Brain microvascular endothelial cell (primary cell): ENCODE measurements at regions not wholly inside any gene's neighbourhood (a gene's known extent, or its start where the extent isn't known, plus 50 kb on each side); places are given as distances from the start of the nearest gene placed in this dataset.
"Not testable (repeated sequence)": the region's sequence is repeated elsewhere in the genome, so short reads cannot be mapped to it uniquely, and the experiment has no call there.

ENCODE experiments used
- DNase-seq: peaks from one replicate; pipeline ENCODE4 v3.0.0-alpha.2; 2020
- H3K27ac ChIP-seq: fragments of 250-450 bp; sonication (Bioruptor Pico); 2 replicates; pipeline ENCODE4 v1.5.1; 2020; ENCODE audit warnings: mild to moderate bottlenecking, moderate library complexity
- H3K27me3 ChIP-seq: fragments of 250-450 bp; sonication (Bioruptor Pico); replicated peaks from 2 replicates; pipeline ENCODE4 v1.5.1; 2020; ENCODE audit warnings: mild to moderate bottlenecking
- H3K36me3 ChIP-seq: fragments of 250-450 bp; sonication (Bioruptor Pico); replicated peaks from 2 replicates; pipeline ENCODE4 v1.5.1; 2020; ENCODE audit warnings: mild to moderate bottlenecking
- H3K4me3 ChIP-seq: 2 replicates; pipeline ENCODE4 v1.5.1; 2011; ENCODE audit warnings: low read depth, mild to moderate bottlenecking, control low read depth, low read length, moderate library complexity
- in situ Hi-C: cut with HindIII; loops from 2 replicates; pipeline ENCODE4 v1.10.0; 2017; ENCODE audit warnings: low sequenced_read_pairs, low pct_ligation_motif_present
- TF ChIP-seq, protein P1 (sequence below): IDR thresholded peaks from 2 replicates; pipeline ENCODE4 v1.5.1; 2011; ENCODE audit warnings: low read depth, mild to moderate bottlenecking, moderate library complexity, low read length, control low read depth, inconsistent platforms; ENCODE audit errors: missing control alignments

DNA sequence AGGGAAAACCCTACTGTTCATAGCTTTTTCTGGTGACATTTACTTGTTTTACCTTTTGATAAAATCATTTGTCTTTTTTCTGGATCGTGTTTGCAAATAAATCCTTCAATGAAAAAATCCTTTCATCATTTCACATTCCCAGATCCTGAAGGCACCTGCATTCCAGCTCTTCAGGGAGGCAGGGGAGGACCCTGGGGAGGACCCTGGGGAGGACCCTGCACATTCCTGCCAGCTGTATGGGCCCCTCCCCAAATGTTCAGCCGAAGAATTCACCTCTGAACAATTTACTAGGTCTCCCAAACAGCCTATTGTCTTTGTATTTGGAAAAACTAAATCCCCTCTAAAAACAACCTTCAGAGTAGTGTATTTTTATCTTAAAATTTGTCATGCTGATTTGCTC is 558.4 kb upstream of the ID2 start:
- TF ChIP-seq, protein P1, sequence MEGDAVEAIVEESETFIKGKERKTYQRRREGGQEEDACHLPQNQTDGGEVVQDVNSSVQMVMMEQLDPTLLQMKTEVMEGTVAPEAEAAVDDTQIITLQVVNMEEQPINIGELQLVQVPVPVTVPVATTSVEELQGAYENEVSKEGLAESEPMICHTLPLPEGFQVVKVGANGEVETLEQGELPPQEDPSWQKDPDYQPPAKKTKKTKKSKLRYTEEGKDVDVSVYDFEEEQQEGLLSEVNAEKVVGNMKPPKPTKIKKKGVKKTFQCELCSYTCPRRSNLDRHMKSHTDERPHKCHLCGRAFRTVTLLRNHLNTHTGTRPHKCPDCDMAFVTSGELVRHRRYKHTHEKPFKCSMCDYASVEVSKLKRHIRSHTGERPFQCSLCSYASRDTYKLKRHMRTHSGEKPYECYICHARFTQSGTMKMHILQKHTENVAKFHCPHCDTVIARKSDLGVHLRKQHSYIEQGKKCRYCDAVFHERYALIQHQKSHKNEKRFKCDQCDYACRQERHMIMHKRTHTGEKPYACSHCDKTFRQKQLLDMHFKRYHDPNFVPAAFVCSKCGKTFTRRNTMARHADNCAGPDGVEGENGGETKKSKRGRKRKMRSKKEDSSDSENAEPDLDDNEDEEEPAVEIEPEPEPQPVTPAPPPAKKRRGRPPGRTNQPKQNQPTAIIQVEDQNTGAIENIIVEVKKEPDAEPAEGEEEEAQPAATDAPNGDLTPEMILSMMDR, result no peak
- DNase-seq, result no peak
- Histone ChIP-seq H3K36me3 (no peaks in the 10 kb centered on the region), H3K27me3 (no peaks in the 10 kb centered on the region), H3K4me3 (no peak overlapping the region), H3K27ac (no peak overlapping the region)
- in situ Hi-C loops, result no loop called here

DNA sequence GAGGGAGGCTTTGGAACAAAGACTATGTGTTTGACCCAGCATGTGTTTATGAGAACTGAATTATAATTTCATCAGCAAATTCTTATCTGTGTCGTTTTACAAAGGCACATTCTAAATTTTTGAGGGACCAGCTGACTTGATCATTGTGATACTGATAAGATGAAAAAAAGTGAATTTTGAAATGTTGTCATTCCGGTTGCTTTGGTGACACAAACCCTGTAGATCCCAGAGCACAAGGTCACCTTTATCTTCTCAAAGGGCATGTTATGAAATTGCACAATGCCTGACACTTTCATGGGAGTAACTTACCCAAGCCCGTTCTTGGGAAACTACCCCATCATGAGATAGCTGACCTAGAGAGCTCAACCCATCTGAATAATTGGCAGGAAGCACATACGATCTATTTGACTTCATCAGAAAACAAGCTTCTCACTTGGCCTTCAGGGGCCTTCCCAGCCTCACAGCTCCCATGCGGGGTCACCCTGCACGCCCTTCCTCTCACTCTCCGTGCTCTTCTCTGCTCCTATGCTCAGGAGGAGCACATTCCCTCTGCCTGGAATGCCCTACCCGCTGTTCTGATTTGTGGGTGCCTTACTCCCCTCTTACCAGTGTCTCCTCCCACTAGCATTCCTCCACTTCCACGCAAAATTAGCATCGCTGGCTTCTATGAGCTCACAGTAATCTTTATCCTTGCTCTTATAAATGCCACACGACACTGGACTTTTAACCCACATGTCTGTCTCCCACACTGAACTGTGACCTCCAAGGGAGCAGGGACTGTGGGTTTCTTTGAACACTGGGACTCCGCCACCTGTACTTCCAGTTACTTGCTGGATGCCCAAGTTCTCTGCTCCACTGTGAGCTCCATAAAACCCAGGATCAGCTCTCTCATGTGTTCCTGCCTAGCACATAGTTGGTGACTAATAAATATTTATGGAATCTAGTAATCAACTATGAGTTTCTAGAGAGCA is 555.8 kb upstream of the ID2 start:
- Histone ChIP-seq H3K36me3 (no peaks in the 10 kb centered on the region), H3K4me3 (no peak overlapping the region), H3K27me3 (no peaks in the 10 kb centered on the region), H3K27ac (no peak overlapping the region)
- TF ChIP-seq, protein P1, result no peak
- peak; percentile 40 for DNase-seq
- in situ Hi-C loops, result no loop called here

DNA sequence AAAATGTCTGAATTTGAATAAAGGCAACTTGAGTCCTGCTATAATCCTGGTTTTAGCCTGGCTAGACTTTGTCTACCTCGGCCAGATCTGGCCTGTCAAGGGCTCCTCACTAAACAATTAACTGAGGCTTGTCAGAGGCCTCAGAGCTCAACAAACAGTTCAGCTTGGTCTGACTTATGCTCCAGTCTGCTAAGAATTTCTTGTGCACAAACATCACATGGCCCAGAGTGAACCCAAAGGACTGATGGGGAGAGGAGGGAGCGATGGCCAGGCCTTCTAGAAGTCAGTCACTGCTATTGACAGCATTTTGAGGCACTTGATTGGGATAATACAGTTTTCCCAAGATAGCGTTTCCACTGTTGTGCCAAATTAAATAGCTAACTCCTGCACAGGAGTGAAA is 555.1 kb upstream of the ID2 start:
- H3K27me3 ChIP-seq, result no peaks in the 10 kb centered on the region
- no peaks in the 10 kb centered on the region for H3K36me3 ChIP-seq
- in situ Hi-C loops, result no loop called here
- DNase-seq, result no peak
- TF ChIP-seq, protein P1, result no peak
- no peak overlapping the region for H3K4me3 ChIP-seq
- H3K27ac ChIP-seq, result no peak overlapping the region

DNA sequence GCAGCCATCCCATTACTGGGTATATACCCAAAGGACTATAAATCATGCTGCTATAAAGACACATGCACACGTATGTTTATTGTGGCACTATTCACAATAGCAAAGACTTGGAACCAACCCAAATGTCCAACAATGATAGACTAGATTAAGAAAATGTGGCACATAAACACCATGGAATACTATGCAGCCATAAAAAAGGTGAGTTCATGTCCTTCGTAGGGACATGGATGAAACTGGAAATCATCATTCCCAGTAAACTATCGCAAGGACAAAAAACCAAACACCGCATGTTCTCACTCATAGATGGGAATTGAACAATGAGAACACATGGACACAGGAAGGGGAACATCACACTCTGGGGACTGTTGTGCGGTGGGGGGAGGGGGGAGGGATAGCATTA is 550.4 kb upstream of the ID2 start:
- DNase-seq, H3K36me3 ChIP-seq, H3K4me3 ChIP-seq, H3K27ac ChIP-seq, H3K27me3 ChIP-seq, in situ Hi-C loops: not testable (repeated sequence)

DNA sequence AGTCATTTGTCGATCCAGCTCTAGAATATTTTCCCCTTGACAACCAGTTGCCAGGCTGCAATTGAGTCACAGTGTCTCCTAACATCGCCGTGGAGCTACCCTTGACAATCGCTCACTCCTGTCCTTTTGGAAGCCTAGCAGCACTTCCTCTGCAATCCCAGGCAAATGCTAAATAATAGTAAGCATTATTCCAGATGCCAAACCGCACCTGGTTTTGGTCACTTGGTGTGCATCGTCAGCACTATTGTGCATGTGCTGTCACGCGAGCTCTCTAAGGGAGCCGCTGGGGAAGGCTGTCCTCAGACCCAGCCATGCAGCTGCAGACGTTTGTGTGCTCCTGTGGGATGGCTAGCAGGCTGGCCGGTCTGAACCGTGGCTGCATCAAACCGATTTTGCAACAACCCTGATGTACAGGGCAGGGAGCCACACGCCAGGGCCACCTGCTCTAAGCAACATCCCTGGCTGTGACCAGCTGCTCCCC is 549.5 kb upstream of the ID2 start:
- in situ Hi-C loops, result no loop called here
- TF ChIP-seq, protein P1, result no peak
- Histone ChIP-seq H3K27me3 (no peaks in the 10 kb centered on the region), H3K4me3 (no peak overlapping the region), H3K27ac (no peak overlapping the region), H3K36me3 (no peaks in the 10 kb centered on the region)
- DNase-seq, result no peak

DNA sequence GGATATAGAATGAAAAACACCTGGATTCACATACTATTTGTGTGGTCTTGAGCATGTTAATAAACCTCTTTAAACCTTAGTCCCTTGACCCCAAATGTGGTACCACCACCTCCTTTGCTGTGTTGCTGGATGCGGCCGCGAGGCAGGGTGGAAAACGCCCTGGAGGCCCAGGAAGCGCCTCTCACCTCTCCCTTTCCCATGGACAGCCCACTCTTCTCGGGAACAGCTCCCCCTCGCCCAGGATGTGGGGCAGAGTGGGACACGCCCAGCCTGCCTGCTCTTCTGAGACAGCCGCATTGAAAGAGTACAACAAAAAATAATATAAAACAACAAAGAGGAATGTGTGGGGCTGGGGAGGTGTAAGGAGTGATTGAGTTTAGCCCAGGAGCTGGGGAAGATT is 549.0 kb upstream of the ID2 start:
- no peak for DNase-seq
- Histone ChIP-seq H3K36me3 (no peaks in the 10 kb centered on the region), H3K27me3 (no peaks in the 10 kb centered on the region), H3K27ac (no peak overlapping the region), H3K4me3 (no peak overlapping the region)
- TF ChIP-seq, protein P1, result no peak
- in situ Hi-C loops, result no loop called here
